A549 (cell line): ENCODE measurements at regions not wholly inside any gene's neighbourhood (a gene's known extent, or its start where the extent isn't known, plus 50 kb on each side); places are given as distances from the start of the nearest gene placed in this dataset.

Experiments used
- ATAC-seq, 2 experiments: fragments of 200-7000 bp in 1 of 2; fragments of >200 bp in 1 of 2; cut with Nextera tagmentation in 1 of 2; cut with Tn5 transposase in 1 of 2; 3 replicates each; pipeline versions ENCODE4 v1.8.0 to v1.9.1; 2018 to 2020; ENCODE audit warnings: mild to moderate bottlenecking in 1 of 2, moderate library complexity in 1 of 2
- CTCF ChIA-PET: fragments of 300-600 bp; sonication (Branson Sonifier 250); formaldehyde crosslinking; extraction: SDS; loops from one replicate; lab custom pipeline; 2021; ENCODE audit warnings: antibody characterized with exemption, inconsistent platforms; lab: Yijun Ruan, JAX
- POLR2A ChIA-PET: fragments of 350-600 bp; formaldehyde crosslinking; extraction: SDS; loops from one replicate; lab custom pipeline; 2021; ENCODE audit warnings: antibody characterized with exemption, inconsistent platforms; lab: Yijun Ruan, JAX
- DNase-seq, 2 experiments: peaks; one replicate each; pipeline versions ENCODE4 v3.0.0 to v3.0.0-alpha.2; 2011 to 2016; ENCODE audit warnings: low read depth in 1 of 2, low spot score in 1 of 2
- FAIRE-seq: peaks from 2 replicates; lab custom pipeline; 2011; peaks lifted over from hg19 to GRCh38; lab: Jason Lieb, UNC
- H3K27ac ChIP-seq, 2 experiments: fragments of >200 bp; sonication (Bioruptor Twin); formaldehyde crosslinking; 3 replicates each; pipeline ENCODE4 v1.5.1; 2016 to 2017
- H3K4me1 ChIP-seq: fragments of >200 bp; sonication (Bioruptor Twin); formaldehyde crosslinking; 3 replicates; pipeline ENCODE4 v1.6.1; 2016
- H3K4me2 ChIP-seq: fragments of >200 bp; sonication (Bioruptor Twin); formaldehyde crosslinking; 3 replicates; pipeline ENCODE4 v1.6.1; 2016
- H3K4me3 ChIP-seq: fragments of >200 bp; sonication (Bioruptor Twin); formaldehyde crosslinking; 3 replicates; pipeline ENCODE4 v1.5.1; 2016
- H3K9me3 ChIP-seq: fragments of >200 bp; sonication (Bioruptor Twin); formaldehyde crosslinking; 3 replicates; pipeline ENCODE4 v1.6.1; 2016
- BCL3 ChIP-seq: fragments of >200 bp; sonication (Bioruptor Twin); formaldehyde crosslinking; IDR thresholded peaks from 3 replicates; pipeline ENCODE4 v1.6.1; 2016
- BHLHE40 ChIP-seq: IDR thresholded peaks from 2 replicates; pipeline ENCODE4 v1.6.1; 2012; ENCODE audit warnings: low read depth, low read length, inconsistent platforms
- CBX2 ChIP-seq: fragments of 200-600 bp; sonication (generic); IDR thresholded peaks from 2 replicates; pipeline ENCODE4 v1.6.1; 2016; ENCODE audit warnings: low read depth, mild to moderate bottlenecking, borderline replicate concordance
- CBX8 ChIP-seq: fragments of 200-600 bp; sonication (generic); IDR thresholded peaks from 2 replicates; pipeline ENCODE4 v1.6.1; 2016
- CHD4 ChIP-seq: fragments of 200-600 bp; sonication (generic); IDR thresholded peaks from 2 replicates; pipeline ENCODE4 v1.6.1; 2016; ENCODE audit warnings: antibody characterized with exemption, mild to moderate bottlenecking, borderline replicate concordance
- CTCF ChIP-seq: fragments of >200 bp; sonication (Bioruptor Twin); formaldehyde crosslinking; IDR thresholded peaks from 3 replicates; pipeline ENCODE4 v1.5.1; 2016
- EHF ChIP-seq: fragments of 250-450 bp; sonication (Bioruptor Pico); IDR thresholded peaks from 2 replicates; pipeline ENCODE4 v1.5.0; 2020; ENCODE audit warnings: mild to moderate bottlenecking
- EHMT2 ChIP-seq: fragments of 200-600 bp; sonication (generic); IDR thresholded peaks from 2 replicates; pipeline ENCODE4 v1.6.1; 2016; ENCODE audit warnings: antibody characterized with exemption, low read depth, mild to moderate bottlenecking, moderate library complexity
- EP300 ChIP-seq, 2 experiments: fragments of >200 bp; sonication (Bioruptor Twin); formaldehyde crosslinking; IDR thresholded peaks; 2 replicates in 1 of 2; 3 replicates in 1 of 2; pipeline ENCODE4 v1.6.1; 2016 to 2017
- FOSB ChIP-seq: fragments of 250-450 bp; sonication (Bioruptor Pico); IDR thresholded peaks from 2 replicates; pipeline ENCODE4 v1.5.0; 2020; ENCODE audit warnings: mild to moderate bottlenecking, moderate library complexity
- FOSL2 ChIP-seq, 2 experiments: fragments of 450-650 bp in 1 of 2; fragments of >200 bp in 1 of 2; sonication (Bioruptor Twin) in 1 of 2; formaldehyde crosslinking; IDR thresholded peaks; 2 replicates each; pipeline versions ENCODE4 v1.5.0 to v1.6.1; 2016 to 2020; ENCODE audit warnings: mild to moderate bottlenecking in 1 of 2, moderate library complexity in 1 of 2
- GATA3 ChIP-seq: IDR thresholded peaks from 2 replicates; pipeline ENCODE4 v1.6.1; 2012; ENCODE audit warnings: borderline replicate concordance
- HOXA7 ChIP-seq: fragments of 250-450 bp; sonication (Bioruptor Pico); IDR thresholded peaks from 2 replicates; pipeline ENCODE4 v1.5.0; 2020; ENCODE audit warnings: mild to moderate bottlenecking, moderate library complexity
- NR3C1 ChIP-seq: fragments of >200 bp; sonication (Bioruptor Twin); formaldehyde crosslinking; IDR thresholded peaks from 3 replicates; pipeline ENCODE4 v1.6.1; 2017
- POLR2A ChIP-seq: IDR thresholded peaks from 2 replicates; pipeline ENCODE4 v1.6.1; 2012; ENCODE audit warnings: mild to moderate bottlenecking, low read length
- RARB ChIP-seq: fragments of 250-450 bp; sonication (Bioruptor Pico); IDR thresholded peaks from 2 replicates; pipeline ENCODE4 v1.8.0; 2021; ENCODE audit warnings: mild to moderate bottlenecking, moderate library complexity
- TFCP2L1 ChIP-seq: fragments of 250-450 bp; sonication (Bioruptor Pico); IDR thresholded peaks from 2 replicates; pipeline ENCODE4 v1.5.0; 2021; ENCODE audit warnings: mild to moderate bottlenecking
- WGBS: methylation state at CpG from one replicate; pipeline ENCODE4 v1.1.6; 2017; ENCODE audit errors: missing lambda C conversion rate; 5-methylcytosine and 5-hydroxymethylcytosine counted together
- small RNA-seq, 6 experiments: library from RNA; depleted of rRNA; stranded (forward); fragments of <200 nt; gene quantifications; one replicate each; pipeline ENCODE3, GENCODE V24; 2012

GRCh38 chr16:62089715-62090114, 53.5 kb upstream of the CDH8 start:
- TF ChIP-seq RARB (CRISPR knock-in tag) (no peak), FOSL2 (IDR thresholded peaks at IDR 0.05) (no peak), FOSL2 (CRISPR knock-in tag; IDR thresholded peaks at IDR 0.05) (no peak), EHF (CRISPR knock-in tag) (no peak), BCL3 (no peak), HOXA7 (CRISPR knock-in tag) (no peak), CHD4 (no peak), EP300 (IDR thresholded peaks at IDR 0.05) (no peak), TFCP2L1 (CRISPR knock-in tag) (no peak), BHLHE40 (no peak), GATA3 (no peak), CBX8 (no peak), CTCF (no peak), EHMT2 (no peak), POLR2A (no peak)
- 43% methylated on average over 4 of the region's 4 CpGs for WGBS
- ATAC-seq, result no peak
- Histone ChIP-seq H3K4me2 (no peak overlapping the region), H3K27ac (no peak overlapping the region), H3K4me1 (no peaks in the 10 kb centered on the region), H3K9me3 (no peaks in the 10 kb centered on the region), H3K4me3 (no peak overlapping the region)
- FAIRE-seq, result no peak
- ChIA-PET CTCF (no interaction called here), POLR2A (no interaction called here)
- DNase-seq, result no peak

GRCh38 chr16:62088731-62089410, 52.6 kb upstream of the CDH8 start:
- 22% methylated on average over 5 of the region's 5 CpGs for WGBS
- POLR2A ChIA-PET, result no interaction called here
- no peak overlapping the region for H3K27ac ChIP-seq
- H3K9me3 ChIP-seq, result no peaks in the 10 kb centered on the region
- CTCF ChIA-PET, result interaction anchor here (0.8 kb wide), 1 partner anchor 15 kb away, joined by 3 read pairs; no protein-coding TSS in a partner anchor
- H3K4me1 ChIP-seq, result no peaks in the 10 kb centered on the region
- TF ChIP-seq NR3C1 (no peak), HOXA7 (CRISPR knock-in tag) (no peak), FOSB (CRISPR knock-in tag) (no peak), FOSL2 (IDR thresholded peaks at IDR 0.05) (no peak), FOSL2 (CRISPR knock-in tag; IDR thresholded peaks at IDR 0.05) (no peak), CBX2 (no peak)
- no peak overlapping the region for H3K4me2 ChIP-seq
- ATAC-seq, result no peak
- no peak for FAIRE-seq
- DNase-seq, result no peak
- no peak overlapping the region for H3K4me3 ChIP-seq

Small RNA genes in the stretch of these regions (small RNA-seq; reads per million reads assigned to genes)
- gene AC009101.1 (0 reads per million in 6 experiments), gene AC009161.2 (0 reads per million in 6 experiments), gene AC018846.1 (0 reads per million in 6 experiments), gene AC138305.3 (0 reads per million in 6 experiments), gene RNU6-21P (0 to 0.26 (median 0) reads per million in 6 experiments)
